ENCODE measurements at regions not wholly inside any gene's neighbourhood (a gene's known extent, or its start where the extent isn't known, plus 50 kb on each side); places are given as distances from the start of the nearest gene placed in this dataset.
A peak's percentile ranks its signal among the peaks of the same experiment; 100 is the strongest.

DNA sequence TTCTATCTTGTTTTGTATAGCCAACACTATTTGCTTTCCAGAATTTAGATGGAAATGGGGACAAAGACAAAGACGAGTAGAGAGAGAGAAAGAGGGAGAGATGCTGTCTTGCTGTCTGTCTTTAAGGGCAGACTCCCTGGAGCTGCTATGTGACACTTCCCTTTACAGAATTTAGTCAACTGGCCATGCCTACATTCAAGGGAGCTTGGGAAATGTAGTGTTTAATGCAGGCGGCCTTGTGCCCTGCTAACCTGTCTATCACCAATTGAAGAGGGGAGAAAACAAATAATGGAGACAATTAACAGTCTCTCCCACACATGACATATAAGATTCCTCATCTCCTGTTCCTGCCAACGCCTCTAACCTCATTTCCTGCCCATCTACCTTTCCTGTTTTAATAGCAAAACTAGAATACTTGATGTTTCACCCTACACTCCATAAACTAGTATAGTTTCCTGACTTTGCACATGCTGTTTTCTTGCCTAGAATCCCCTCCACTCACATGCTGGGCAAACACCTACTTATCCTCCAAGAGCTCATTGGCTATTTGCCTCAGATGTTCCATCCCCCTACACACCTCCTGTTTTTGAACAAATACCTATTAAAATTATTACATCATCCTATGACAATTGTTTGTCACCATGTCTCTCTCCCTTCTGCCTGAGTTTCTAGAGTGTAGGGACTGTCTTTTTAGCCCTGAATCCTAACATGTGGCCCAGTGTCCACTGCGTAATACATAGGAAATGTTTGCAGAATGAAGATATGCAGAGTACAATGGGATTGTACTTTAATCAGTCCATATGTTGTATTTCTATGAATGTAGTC lies 117.2 kb downstream of the SLC25A24 start:
- DNase-seq, result no peak

DNA sequence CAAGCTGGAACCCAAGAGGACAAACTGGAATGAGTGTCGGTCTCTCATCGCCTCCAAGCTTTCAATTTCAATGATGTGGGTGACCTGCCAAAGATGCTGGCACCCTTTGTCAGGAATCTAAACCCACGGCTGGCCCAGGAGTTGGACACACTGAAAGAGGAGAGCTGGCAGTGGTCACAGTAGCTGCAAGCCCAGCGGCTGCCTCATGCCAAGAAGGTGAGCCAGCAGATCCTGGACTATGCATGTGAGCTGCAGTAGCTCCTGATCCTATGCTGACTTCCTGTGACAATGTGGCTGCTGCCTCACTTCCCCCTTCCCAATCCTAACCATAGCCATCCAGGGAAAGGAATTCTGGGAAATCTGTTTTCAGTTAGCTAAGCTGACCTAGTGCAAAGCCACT lies 117.0 kb upstream of the VAV3 start:
- no peak for DNase-seq

DNA sequence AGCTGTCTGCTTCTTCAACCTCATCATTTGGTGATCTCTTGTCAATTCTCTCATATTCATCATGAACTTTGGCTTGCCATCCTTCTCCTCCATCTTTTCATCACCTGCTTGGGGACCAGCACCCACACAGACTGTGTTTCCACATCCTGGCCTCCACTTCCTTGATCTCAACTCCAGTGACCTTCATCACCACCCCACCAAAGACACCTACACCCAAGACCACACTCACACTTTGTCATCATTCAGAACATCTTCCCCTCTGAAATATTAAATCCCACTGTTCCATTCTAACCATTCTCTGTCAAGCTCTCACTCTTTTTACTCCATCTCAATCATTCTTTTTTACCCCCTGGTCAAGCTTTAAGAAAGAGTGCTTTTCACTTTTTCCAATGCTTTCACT lies 115.5 kb upstream of the VAV3 start:
- no peak for DNase-seq

DNA sequence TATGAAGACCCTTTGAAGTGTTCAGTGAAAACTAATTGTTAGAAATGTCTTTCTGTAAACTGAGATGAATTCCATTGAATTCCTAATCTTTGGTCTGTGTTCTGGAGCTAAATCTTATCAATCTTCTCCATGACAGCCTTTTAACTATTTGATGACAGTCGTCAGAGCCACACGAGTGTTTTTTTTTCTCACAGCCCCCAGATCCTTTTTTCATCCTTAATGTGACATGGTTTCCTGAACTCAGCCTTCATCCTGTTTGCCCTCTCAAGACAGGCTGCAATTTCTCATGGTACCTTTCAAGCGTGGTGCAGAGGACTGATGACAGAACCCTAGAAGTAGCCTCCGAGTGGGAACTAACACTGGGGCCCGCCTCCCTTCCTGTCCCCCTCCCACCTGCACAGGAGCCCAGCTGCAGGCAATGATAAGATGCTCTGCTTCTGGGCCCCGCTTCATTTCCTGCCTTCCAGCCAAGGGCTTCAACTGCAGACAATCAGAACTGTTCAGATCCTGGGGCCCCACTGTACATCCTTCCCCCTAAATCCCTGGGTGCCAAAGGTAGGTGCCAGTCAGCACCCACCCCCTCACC lies 114.6 kb upstream of the VAV3 start:
- no peak for DNase-seq

DNA sequence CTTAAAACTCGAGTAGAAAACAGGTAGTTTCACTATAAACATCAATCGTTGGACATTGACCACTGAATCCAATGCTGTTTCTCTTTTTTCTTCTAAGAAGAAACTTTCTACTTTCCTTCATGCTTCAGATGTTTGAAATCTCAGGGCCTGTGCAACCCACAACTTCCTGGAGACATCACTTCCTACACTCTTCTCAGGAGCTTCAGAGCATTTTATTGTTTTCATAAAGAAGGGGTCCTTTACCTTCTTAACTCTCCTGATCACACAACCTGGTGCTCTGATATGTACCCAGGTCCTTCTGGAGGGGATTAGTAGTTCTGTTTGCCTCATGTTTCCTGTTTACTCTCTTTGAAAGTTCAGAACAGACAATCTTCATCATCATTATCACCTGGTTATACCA lies 113.0 kb upstream of the VAV3 start:
- no peak for DNase-seq

DNA sequence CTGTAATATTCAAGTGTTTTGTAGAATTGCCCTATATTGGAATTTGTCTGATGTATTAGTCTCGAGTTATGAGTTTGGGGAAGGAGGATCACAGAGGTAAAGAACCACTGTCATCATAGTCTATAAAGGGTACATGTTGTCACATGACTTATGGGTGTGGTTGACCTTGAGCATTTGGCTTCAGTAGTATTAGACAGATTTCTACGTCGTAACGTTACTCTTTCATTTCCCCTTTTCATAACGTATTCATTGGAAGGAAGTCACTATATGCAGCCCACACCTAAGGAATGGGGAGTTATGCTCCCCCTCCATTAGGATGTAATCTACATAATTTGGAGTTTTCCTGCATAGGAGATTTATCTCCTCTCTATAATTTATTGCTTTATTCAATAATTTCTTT lies 110.1 kb upstream of the VAV3 start:
- no peak for DNase-seq

DNA sequence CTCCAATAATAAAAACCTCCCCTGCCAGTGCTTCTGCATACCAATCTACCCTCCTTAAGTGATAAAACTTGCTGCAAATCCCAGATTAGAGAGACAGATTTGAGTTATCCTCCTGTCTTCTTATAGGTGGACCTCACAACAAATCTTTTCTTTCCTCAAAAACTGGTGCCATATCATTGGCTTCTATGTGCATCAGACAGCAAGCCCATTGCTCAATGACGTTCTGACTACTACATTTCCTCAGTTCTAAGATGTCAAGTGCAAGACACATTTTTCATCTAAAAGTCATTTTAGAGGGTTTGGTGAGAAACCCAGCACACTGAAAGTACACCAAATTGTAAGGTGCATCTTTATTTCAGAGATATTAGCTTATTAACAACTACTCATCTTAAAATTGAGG lies 107.8 kb upstream of the VAV3 start:
- DNase-seq, result no peak

DNA sequence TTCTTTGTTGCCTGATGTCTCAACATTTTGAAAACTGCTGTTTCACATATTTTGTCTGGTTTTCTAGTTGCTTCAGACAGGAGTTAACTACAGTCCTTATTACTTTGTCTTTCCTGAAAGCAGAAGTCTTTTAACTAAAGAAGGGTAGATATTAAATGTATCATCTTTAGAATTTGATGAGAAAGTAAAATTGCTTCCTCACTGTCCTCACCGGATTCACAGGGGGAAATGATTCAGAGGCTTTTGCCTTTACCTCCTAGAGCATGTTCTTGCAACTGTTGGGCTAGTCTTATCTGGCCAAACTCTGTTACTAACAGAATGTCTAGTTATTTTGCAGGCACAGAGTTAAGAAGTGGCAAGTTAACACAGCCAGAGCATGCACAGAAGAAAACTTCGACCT lies 107.2 kb upstream of the VAV3 start:
- no peak for DNase-seq

DNA sequence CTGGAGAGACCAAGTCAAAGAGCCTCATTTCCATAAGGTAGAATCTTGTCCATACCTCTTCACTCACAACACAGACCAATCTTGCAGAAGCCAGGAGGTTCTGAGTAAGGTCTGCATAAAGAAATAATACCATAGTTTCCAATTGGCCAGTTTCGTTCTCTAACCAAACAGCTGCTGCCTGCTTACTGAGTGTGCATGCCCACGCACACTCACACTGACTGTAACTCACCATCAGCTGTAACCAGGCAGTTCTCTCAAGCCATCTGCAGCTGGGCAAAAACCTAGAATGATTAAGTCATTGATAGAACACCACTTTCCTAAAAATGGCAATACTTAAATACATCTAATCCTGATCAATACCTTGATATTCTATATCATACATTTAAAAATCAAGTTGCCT lies 106.6 kb upstream of the VAV3 start:
- no peak for DNase-seq

DNA sequence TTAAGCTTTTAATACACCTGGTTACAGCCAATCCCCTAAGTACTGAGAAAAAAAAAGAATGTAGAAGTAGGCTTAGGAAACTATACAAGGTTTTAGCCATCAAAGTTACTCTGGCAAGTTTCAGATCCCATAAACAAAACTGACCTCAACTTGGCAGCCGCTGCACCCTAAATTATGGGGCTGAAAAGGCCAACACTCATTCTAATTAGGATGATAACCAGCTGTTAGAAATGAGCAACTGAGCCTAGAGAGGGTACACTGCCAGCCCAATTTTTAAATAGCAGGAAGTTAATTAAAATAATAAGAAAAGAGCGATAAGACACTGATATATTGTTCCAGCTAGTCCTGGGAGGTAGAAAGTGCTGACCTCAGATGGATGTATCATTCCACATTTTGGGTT lies 105.7 kb upstream of the VAV3 start:
- no peak for DNase-seq

DNA sequence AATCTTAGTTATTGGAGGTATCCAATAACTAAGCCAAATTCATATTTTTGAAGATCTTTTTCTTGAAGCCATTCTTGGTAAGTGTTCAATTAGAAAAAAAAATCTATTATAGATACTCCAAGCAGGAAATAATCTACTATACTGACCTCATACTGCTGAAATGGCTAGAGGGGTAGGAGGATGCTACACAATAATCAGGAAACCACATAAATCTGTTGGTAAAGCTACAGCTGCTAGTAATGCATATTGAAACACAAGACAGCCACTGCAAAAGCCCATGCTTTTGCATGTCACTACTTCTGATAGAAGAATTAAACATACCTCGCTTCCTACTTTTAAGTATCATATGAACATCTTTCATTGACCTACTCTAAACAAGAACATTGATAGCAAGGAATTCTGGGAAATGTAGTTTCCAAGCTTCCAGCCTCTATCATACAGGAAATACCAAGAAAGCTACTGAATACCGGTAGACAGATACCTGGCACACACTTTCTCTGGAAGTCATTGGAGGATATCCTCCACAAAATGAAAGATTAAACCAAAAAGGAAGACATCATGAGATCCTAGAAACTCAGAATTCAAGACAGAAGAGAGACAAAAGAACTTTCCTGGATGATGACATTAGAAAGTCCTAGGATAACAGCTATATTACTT lies 103.0 kb upstream of the VAV3 start:
- DNase-seq, result no peak

DNA sequence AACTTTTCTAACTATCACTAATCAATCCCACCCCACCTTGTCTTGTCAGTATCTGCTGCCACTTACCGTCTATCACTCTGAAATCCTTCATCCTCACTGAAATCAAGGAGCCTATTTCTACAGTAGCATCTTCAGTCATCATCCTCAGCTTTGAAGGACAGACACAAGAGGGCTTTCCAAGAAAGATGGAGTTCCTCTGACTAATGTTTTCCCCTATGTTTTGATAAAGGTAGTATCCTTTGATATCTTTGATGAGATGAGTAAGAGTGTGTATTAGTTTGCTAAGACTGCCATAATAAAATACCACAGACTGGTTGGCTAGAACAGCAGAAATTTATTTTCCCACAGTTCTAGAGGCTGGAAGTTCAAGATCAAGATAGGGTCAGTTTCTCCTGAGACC lies 101.8 kb upstream of the VAV3 start:
- no peak for DNase-seq

DNA sequence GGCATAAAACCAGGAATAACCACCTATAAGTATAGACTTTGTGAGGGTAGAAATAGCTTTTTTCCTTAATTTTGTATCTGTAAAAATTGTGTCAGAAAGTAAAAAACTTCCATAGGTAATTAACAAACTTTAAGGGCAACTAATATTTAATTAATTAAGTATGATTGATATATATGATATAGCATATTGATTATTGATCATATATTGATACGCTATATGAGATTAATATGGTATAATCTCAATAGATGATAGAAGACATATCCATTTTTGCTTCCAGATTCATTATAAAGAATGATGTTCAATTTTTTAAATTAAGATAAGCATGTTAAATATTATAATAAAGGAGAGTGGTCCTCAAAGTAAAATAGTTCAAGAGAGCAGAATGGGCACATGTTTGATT lies 99.3 kb upstream of the VAV3 start:
- DNase-seq, result no peak

DNA sequence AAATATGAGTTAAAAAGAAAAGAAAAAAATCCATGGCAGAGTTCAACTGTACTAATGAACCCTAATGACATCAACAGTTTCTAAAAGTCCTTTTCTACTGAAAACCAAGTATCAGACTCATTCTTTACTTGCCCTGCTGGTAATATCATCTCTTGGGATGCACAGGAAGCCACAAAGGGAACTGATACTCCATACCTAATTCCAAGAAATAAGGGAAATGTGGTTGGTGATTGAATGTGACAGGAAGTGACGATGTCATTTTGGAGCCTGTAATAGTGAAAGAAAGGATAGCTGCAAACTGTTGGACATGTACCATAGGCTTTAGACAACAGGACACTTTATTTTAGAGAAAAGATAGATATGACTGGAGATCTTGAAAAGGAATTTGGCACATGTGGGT lies 98.7 kb upstream of the VAV3 start:
- DNase-seq, result no peak

DNA sequence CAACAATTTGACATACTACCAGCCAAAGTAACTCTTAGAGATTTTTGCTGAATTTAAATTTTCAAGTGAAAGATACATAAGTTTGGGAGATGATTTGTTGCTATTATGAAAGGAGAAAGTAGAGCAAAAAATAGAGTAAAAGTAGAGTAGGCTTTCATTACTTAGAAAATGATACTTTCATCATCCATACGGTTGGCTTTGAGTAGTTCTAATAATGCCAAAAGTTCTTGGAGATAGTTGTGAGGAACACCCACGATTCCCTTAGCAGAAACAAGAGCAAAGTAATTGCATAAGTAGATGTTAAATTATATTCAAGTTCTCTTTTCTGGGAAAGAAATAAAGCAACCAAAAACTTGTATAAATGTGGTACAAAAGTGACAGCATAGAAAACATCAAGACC lies 95.0 kb upstream of the VAV3 start:
- no peak for DNase-seq

DNA sequence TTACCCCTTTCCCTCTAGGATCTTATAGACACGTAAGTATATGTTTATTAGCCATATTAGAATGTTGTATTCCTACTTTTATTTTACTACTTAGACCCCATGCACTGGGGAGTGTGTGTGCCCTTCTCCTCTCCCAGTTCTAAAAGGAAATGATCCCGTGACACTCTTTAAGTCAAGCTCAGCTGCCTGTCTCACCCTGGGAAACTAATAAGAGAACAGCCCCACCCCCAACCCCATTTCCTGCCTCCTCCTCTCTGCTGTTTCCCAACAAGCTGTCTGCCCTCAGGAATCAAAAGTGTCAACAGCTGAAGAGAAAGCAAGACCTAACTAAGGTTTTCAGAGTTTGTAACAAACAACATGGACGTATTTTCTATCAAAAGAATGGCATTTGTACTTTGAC lies 92.6 kb upstream of the VAV3 start:
- no peak for DNase-seq

DNA sequence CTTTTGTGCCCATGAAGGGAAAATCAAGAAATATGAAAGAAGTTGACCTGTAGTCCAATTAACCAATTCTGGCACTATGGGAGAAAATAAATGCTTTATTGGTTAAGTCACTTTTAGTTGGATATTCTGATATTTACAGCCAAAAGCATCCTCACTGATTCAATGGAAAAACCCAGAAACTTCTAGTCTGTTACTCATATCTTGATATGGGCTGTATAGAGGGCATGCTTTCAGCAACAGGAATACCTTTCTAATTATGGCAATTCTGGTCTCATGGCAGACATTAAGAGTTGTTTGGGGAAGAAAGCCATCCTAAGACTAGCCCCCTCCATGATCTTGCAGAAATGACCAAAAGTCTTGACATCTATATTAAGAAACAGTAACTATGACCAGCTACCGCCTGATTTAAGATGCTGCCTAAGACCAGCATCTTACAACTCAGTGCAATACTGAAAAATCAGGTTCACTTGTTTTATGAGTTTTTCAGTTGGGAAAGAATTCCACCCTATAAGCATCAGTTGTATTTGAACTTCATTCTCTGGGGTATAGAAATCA lies 91.5 kb upstream of the VAV3 start:
- no peak for DNase-seq

DNA sequence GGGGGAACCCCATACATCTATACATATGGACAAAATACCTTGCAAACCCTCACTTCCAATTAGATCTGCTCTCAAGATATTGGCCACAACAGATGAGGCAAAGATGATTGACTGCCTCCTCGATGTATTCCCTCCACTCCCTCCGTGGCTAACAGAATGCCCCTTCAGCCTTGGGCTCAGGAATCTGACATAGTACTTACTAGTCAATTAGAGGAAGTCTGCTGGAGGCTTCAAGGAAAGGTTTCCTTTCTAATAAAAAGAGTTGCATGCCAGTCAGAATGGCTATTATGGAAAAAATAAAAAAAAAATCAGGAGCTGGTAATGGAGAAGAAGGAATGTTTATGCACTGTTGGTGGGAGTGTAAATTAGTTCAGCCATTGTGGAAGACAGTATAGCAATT lies 90.4 kb upstream of the VAV3 start:
- no peak for DNase-seq

DNA sequence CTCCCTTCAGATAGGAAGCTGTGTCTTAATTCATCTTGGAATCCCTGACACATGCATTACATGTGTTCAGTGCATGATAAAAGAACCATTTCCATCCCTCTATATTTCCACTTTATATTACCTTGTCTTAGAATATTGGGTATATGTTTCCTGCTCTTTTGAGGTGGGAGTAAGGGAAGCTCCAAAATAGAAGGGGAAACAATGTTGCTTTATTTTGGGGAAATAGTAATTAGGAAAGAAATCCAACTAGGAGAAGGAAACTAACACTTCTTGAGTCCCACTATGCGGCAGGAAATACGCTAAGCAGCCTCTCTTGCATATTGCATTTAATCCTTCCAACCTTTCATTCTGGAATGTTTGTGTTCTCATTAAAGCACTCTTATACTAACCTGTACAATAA lies 89.4 kb upstream of the VAV3 start:
- DNase-seq, result no peak

DNA sequence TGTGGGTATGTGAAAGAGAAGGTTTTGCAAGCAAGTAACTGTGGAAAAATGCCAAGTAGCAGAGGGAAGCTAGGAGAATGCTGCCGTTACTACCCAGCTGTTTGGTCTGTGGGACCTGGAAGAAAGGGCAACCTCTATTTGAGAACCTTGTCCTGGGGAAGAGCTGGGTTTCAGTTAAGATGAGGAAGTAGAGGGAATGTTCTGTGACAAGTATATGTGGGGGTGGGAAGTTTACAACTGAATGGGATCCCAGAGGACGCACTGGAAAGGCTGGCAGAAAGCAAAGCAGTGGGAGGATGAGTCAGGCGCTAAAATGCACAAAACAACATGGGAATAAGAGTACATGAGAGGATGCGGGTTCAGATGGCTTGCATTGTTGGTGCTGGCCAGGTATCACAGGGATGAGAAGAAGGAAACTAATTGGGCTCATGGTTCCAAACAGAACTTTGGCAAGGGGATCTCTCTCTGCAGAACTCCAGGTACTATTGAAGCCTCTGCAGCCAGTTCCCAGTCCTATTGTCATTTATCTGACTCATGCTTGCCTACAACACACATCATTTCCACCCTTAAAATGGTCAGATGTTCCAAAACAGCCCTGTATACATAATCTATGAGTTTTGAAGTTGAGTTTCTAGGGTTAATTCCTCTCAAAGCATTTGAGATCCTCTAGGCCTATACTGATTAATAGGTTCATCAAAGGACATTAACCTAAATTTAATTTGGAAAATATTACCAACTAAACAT lies 88.5 kb upstream of the VAV3 start:
- DNase-seq, result no peak

DNA sequence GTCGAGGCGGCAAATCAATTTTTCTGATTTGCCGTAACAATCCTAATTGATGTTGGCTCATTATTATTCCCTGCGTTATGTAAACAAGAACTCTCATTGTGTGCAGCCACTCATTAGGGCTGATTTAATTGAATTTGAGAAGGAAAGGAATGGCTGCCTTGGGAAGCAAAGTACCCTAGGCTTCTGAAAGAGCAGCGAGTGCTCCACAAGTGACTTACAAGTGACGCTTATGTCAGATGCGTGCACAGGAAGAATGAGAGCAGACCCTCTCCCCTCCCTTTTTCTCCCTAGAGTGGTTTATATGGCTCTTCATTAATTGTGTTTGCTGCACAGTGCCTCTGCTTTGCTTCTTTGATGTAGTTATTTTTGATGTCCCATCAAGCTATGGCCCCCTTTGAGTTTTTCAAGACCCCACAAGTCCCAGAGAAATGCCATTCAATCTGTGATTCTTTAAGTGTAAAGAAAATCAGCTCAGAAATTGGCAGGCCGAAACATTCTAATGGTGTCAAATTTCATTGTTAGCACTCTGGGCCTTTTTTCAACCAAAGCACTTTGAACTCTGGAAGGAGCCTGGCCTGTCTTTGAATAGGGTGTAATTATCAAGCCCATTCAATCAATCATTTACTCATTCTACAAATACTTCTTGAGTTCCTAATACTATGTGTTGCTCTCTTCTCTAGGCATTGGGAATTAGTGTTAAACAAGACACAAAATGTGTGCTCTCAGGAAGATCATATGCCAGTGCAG lies 86.8 kb upstream of the VAV3 start:
- DNase-seq, result peak; percentile 63

Data from left kidney (tissue), 1 donor.